Stimulated activated CD4-positive, alpha-beta T cell treated with anti-CD3 and anti-CD28 coated beads, Interleukin-12 subunit alpha, Interleukin-12 subunit beta, amount 100 ng/mL, for 24 hours (primary cell): ENCODE measurements at regions not wholly inside any gene's neighbourhood (a gene's known extent, or its start where the extent isn't known, plus 50 kb on each side); places are given as distances from the start of the nearest gene placed in this dataset.
"Not testable (repeated sequence)": the region's sequence is repeated elsewhere in the genome, so short reads cannot be mapped to it uniquely, and the experiment has no call there.

Experiments used
- DNase-seq, 2 experiments: peaks; one replicate each; pipeline ENCODE4 v3.0.0-alpha.2; 2020; ENCODE audit warnings: low read depth in 2 of 2

GRCh38 chr14:104304451-104305351 is 166.3 kb downstream of the KIF26A start:
- no peak for DNase-seq

- DNase-seq = no peak
Measured at GRCh38 chr14:104305511-104306449, 167.4 kb downstream of the KIF26A start.

GRCh38 chr14:104306450-104307040 is 168.2 kb downstream of the KIF26A start:
- no peak for DNase-seq

- DNase-seq = no peak
Measured at GRCh38 chr14:104307246-104307626, 168.8 kb downstream of the KIF26A start.

GRCh38 chr14:104307627-104308401 is 169.4 kb downstream of the KIF26A start:
- no peak for DNase-seq

- not testable (repeated sequence) for DNase-seq
Measured at GRCh38 chr14:104308534-104308933, 170.1 kb downstream of the KIF26A start.

- no peak for DNase-seq
Measured at GRCh38 chr14:104309657-104310369, 171.4 kb downstream of the KIF26A start.

- DNase-seq = no peak
Measured at GRCh38 chr14:104311358-104311757, 173.0 kb downstream of the KIF26A start.

GRCh38 chr14:104313674-104314073 is 175.3 kb downstream of the KIF26A start:
- no peak for DNase-seq

- DNase-seq = no peak
Measured at GRCh38 chr14:104314251-104314941, 176.0 kb downstream of the KIF26A start.

GRCh38 chr14:104315169-104315568 is 176.8 kb downstream of the KIF26A start:
- DNase-seq = no peak

- no peak for DNase-seq
Measured at GRCh38 chr14:104315625-104316024, 177.2 kb downstream of the KIF26A start.

GRCh38 chr14:104316121-104316722 is 177.8 kb downstream of the KIF26A start:
- DNase-seq = no peak

- no peak for DNase-seq
Measured at GRCh38 chr14:104316723-104317491, 178.5 kb downstream of the KIF26A start.

GRCh38 chr14:104317492-104317805 is 179.1 kb downstream of the KIF26A start:
- no peak for DNase-seq

- no peak for DNase-seq
Measured at GRCh38 chr14:104317975-104318557, 179.7 kb downstream of the KIF26A start.

GRCh38 chr14:104318558-104319490 is 180.4 kb downstream of the KIF26A start:
- no peak for DNase-seq
